HFFc6 (cell line): ENCODE measurements at regions not wholly inside any gene's neighbourhood (a gene's known extent, or its start where the extent isn't known, plus 50 kb on each side); places are given as distances from the start of the nearest gene placed in this dataset.
A peak's percentile ranks its signal among the peaks of the same experiment; 100 is the strongest.

Source experiments
- DNase-seq: peaks from one replicate; pipeline ENCODE4 v3.0.0-alpha.2; 2018
- H3K27ac Mint-ChIP-seq: 2 replicates; pipeline ENCODE4 v1.8.0; 2020; ENCODE audit warnings: mild to moderate bottlenecking, mixed read lengths
- H3K27me3 Mint-ChIP-seq: 2 replicates; pipeline ENCODE4 v1.8.0; 2021; ENCODE audit warnings: mild to moderate bottlenecking, moderate library complexity, mixed read lengths; ENCODE audit not compliant: insufficient read depth
- H3K36me3 Mint-ChIP-seq: 2 replicates; pipeline ENCODE4 v1.8.0; 2021; ENCODE audit warnings: low read depth, mixed read lengths
- H3K4me1 Mint-ChIP-seq: 2 replicates; pipeline ENCODE4 v1.8.0; 2020; ENCODE audit warnings: low read depth, mixed read lengths
- H3K4me3 Mint-ChIP-seq: 2 replicates; pipeline ENCODE4 v1.8.0; 2020; ENCODE audit warnings: mild to moderate bottlenecking, moderate library complexity, mixed read lengths
- H3K9me3 Mint-ChIP-seq: 2 replicates; pipeline ENCODE4 v1.8.0; 2020; ENCODE audit warnings: mild to moderate bottlenecking, mixed read lengths
- TF ChIP-seq, protein P1 (sequence below): fragments of 200-600 bp; sonication (generic); IDR thresholded peaks from 2 replicates; pipeline ENCODE4 v1.5.0; 2021; ENCODE audit warnings: antibody characterized with exemption, mild to moderate bottlenecking

DNA sequence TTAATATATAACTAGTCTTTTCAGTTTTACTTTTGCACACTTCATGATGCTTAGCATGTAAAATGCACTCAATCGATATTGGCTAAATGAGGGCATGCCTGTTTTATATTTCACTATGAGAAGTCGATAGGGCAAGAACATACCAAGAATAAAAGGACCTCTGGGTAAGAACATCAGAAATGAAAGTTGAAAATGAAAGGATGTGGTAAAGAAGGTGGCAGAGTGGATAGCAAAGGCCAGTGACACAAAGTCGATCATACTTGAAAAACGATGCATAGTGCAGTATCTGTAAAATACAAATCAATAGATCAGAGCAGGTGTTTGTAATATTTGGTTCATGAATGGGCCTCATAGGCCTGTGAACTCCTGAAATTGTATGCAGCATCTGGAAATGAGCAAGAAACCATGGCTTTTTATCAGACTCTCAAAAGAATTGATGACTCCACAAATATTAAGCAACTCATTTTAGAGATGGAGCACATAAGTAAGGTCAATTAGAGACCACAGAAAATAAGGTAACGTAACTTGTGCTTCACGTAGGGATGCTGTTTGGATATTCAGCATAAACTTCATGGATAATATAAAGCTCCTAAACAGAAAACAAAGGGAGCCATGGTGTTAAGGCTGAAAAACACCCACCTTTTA is 653.4 kb downstream of the NYAP2 start:
- DNase-seq: no peak
- Mint-ChIP-seq H3K4me3 (no peak overlapping the region), H3K36me3 (no peaks in the 10 kb centered on the region), H3K4me1 (peaks cover 30% of the 10 kb centered on the region), H3K27ac (no peak overlapping the region), H3K9me3 (no peaks in the 10 kb centered on the region), H3K27me3 (no peaks in the 10 kb centered on the region)
- TF ChIP-seq, protein P1, sequence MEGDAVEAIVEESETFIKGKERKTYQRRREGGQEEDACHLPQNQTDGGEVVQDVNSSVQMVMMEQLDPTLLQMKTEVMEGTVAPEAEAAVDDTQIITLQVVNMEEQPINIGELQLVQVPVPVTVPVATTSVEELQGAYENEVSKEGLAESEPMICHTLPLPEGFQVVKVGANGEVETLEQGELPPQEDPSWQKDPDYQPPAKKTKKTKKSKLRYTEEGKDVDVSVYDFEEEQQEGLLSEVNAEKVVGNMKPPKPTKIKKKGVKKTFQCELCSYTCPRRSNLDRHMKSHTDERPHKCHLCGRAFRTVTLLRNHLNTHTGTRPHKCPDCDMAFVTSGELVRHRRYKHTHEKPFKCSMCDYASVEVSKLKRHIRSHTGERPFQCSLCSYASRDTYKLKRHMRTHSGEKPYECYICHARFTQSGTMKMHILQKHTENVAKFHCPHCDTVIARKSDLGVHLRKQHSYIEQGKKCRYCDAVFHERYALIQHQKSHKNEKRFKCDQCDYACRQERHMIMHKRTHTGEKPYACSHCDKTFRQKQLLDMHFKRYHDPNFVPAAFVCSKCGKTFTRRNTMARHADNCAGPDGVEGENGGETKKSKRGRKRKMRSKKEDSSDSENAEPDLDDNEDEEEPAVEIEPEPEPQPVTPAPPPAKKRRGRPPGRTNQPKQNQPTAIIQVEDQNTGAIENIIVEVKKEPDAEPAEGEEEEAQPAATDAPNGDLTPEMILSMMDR: no peak

DNA sequence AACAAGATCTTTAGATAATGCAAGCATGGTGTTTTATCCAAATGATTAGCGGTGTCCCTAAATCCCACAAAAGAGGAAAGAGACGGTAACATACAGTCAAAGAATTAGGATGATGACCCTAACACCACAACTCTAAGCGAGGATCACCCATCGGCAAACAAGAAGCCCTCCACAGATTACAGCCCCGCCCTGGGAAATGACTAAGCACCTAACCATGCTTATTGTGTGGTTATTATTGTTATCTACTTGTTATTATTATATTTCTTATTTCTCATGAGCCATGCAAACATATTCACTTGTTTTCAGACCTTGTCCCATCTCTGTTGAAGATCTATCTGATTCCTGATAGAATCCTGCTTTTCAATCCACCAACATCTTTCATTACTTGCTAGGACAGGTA is 651.3 kb downstream of the NYAP2 start:
- no peak for DNase-seq
- Mint-ChIP-seq H3K27ac (no peak overlapping the region), H3K36me3 (no peaks in the 10 kb centered on the region), H3K27me3 (no peaks in the 10 kb centered on the region), H3K4me3 (no peak overlapping the region), H3K4me1 (peaks cover 30% of the 10 kb centered on the region), H3K9me3 (no peaks in the 10 kb centered on the region)
- TF ChIP-seq, protein P1: no peak

DNA sequence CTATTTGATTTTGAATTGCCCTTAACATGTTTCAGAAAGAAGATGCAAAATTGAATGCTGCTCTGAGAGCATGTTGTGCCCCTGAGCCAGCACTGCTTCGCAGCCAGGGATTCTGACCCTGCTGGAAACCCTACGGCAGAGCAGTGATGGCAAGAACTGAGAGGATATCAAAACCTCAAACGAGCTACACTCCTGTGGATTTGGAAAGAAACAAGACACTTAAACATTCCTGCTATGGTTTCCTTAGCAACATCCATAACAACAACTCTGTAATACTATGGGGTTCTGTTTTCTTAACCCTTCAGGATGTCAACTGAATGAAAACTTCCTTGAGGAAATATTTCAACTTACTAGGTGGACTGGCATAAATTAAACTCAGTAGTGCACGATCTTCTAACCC is 649.1 kb downstream of the NYAP2 start:
- Mint-ChIP-seq H3K4me3 (0 out of 2 replicates have a peak overlapping the region, but pooled peaks have one; percentile 21), H3K36me3 (no peaks in the 10 kb centered on the region), H3K27ac (peak overlapping the region; percentile 78), H3K9me3 (no peaks in the 10 kb centered on the region), H3K4me1 (peaks cover 30% of the 10 kb centered on the region), H3K27me3 (no peaks in the 10 kb centered on the region)
- TF ChIP-seq, protein P1: no peak
- DNase-seq: peak; percentile 70

DNA sequence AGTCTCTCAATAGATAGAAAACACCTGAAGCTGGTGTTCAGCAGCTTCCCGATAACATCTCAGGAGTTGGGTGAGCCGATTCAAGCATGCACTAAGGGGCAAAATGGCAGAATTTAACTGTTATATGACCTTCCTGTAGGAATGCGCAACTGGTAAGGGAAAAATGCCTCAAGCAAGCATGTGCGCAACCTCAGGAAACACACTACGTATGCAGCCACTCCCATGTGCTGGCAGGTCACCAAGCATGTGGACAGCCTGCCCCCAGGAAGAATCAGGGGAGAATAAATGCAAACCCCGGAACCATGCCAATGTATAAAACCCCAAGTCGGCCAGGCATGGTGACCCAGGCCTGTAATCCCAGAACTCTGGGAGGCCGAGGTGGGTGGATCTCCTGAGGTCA is 645.6 kb downstream of the NYAP2 start:
- TF ChIP-seq, protein P1: no peak
- no peak for DNase-seq
- H3K27me3 Mint-ChIP-seq: peaks cover 1% of the 10 kb centered on the region; the same call in 1 of the 2 replicates
- H3K4me1 Mint-ChIP-seq: peaks cover 17% of the 10 kb centered on the region
- no peak overlapping the region for H3K27ac Mint-ChIP-seq
- no peaks in the 10 kb centered on the region for H3K9me3 Mint-ChIP-seq
- H3K36me3 Mint-ChIP-seq: no peaks in the 10 kb centered on the region
- H3K4me3 Mint-ChIP-seq: no peak overlapping the region

DNA sequence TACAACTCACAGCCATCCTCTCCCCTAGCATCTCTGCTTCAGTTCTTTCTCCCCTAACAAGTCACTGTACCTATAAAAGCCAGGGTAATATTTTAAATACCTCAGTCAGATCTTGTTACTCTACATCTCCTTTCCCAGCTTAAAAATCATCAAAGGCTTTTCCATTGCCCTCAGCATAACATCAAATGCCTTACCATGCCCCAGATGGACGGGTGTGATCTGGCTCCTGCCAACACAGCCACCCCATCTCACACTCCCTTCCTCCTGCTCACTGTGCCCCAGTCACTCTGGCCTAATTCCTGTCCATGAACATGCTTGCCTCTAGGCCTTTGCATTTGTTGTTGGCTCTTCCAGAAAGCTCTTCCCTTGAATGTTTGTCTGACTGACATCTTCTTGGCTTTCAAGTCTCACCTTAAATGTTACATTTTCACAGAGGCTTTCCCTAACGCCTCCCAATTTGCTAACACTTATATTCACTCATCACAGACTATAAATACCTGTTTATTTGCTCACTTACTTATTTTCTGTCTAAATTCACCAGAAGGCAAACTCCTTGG is 640.9 kb downstream of the NYAP2 start:
- H3K27me3 Mint-ChIP-seq: peaks cover 1% of the 10 kb centered on the region; the same call in 1 of the 2 replicates
- DNase-seq: no peak
- no peaks in the 10 kb centered on the region for H3K36me3 Mint-ChIP-seq
- H3K9me3 Mint-ChIP-seq: no peaks in the 10 kb centered on the region
- TF ChIP-seq, protein P1: no peak
- H3K27ac Mint-ChIP-seq: no peak overlapping the region
- H3K4me1 Mint-ChIP-seq: peaks cover 10% of the 10 kb centered on the region
- no peak overlapping the region for H3K4me3 Mint-ChIP-seq
